Loucy (cell line): ENCODE measurements at regions not wholly inside any gene's neighbourhood (a gene's known extent, or its start where the extent isn't known, plus 50 kb on each side); places are given as distances from the start of the nearest gene placed in this dataset.

Source experiments
- EZH2phosphoT487 ChIP-seq: fragments of 200-600 bp; IDR thresholded peaks from 2 replicates; pipeline ENCODE4 v1.6.1; 2018; ENCODE audit warnings: antibody characterized with exemption, mild to moderate bottlenecking, moderate library complexity, borderline replicate concordance
- TF ChIP-seq, protein P1 (sequence below): fragments of 200-600 bp; sonication (generic); conservative IDR thresholded peaks from 2 replicates; pipeline ENCODE4 v1.5.1; 2014; ENCODE audit warnings: mild to moderate bottlenecking, antibody characterized with exemption, low read length

DNA sequence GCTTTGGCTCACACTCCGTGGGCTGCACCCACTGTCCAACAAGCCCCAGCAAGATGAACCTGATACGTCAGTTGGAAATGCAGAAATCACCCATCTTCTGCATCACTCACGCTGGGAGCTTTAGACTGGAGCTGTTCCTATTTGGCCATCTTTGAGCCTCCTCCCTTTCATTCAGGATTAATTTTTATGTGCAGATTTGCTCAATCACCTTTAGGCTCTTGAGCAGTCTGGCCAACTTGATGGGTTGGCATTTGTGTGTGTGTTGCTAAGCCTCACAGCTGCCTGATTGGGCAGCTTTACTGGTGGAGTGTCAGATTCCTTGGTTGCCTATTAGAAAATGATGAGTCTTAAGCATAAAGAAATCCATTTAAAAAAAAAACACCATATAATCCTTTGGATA, 236.1 kb downstream of the KIF20B start:
- no peak for TF ChIP-seq EZH2phosphoT487
- TF ChIP-seq, protein P1, sequence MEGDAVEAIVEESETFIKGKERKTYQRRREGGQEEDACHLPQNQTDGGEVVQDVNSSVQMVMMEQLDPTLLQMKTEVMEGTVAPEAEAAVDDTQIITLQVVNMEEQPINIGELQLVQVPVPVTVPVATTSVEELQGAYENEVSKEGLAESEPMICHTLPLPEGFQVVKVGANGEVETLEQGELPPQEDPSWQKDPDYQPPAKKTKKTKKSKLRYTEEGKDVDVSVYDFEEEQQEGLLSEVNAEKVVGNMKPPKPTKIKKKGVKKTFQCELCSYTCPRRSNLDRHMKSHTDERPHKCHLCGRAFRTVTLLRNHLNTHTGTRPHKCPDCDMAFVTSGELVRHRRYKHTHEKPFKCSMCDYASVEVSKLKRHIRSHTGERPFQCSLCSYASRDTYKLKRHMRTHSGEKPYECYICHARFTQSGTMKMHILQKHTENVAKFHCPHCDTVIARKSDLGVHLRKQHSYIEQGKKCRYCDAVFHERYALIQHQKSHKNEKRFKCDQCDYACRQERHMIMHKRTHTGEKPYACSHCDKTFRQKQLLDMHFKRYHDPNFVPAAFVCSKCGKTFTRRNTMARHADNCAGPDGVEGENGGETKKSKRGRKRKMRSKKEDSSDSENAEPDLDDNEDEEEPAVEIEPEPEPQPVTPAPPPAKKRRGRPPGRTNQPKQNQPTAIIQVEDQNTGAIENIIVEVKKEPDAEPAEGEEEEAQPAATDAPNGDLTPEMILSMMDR, result no peak
